ENCODE measurements at regions not wholly inside any gene's neighbourhood (a gene's known extent, or its start where the extent isn't known, plus 50 kb on each side); places are given as distances from the start of the nearest gene placed in this dataset.

GRCh38 chr1:22319608-22320007 is 132.0 kb upstream of the ZBTB40 start:
- Histone ChIP-seq H3K36me3 (ENCODE audit: insufficient read depth, low read length) (no peaks in the 10 kb centered on the region), H3K4me1 (ENCODE audit: insufficient read depth, low read length) (no peaks in the 10 kb centered on the region), H3K79me2 (ENCODE audit: insufficient read depth, low read length) (no peaks in the 10 kb centered on the region), H3K4me2 (ENCODE audit: insufficient read depth, low read length) (no peak overlapping the region), H4K20me1 (ENCODE audit: insufficient read depth, low read length) (no peaks in the 10 kb centered on the region; the same call in 1 of the 2 replicates), H3K4me3 (ENCODE audit: low read depth in 1 of 2, low read length in 2 of 2) (no peak overlapping the region), H2AFZ (ENCODE audit: low read depth, low read length) (no peak overlapping the region), H3K9me3 (ENCODE audit: insufficient read depth, low read length, severe bottlenecking) (no peaks in the 10 kb centered on the region), H3K9ac (ENCODE audit: low read depth, low read length) (no peak overlapping the region), H3K27ac (ENCODE audit: low read length) (no peak overlapping the region), H3K27me3 (ENCODE audit: insufficient read depth, low read length, poor library complexity) (peaks cover 5% of the 10 kb centered on the region)
- TF ChIP-seq EZH2 (IDR thresholded peaks at IDR 0.05; ENCODE audit: borderline replicate concordance, low read depth, low read length, severe bottlenecking) (no peak), CTCF (IDR thresholded peaks at IDR 0.05; ENCODE audit: borderline replicate concordance, extremely low read depth, low read length, poor library complexity, severe bottlenecking) (no peak)
- DNase-seq (no peak), ATAC-seq (ENCODE audit: insufficient read depth, low read depth) (no peak)

GRCh38 chr1:22320587-22321344 is 130.9 kb upstream of the ZBTB40 start:
- DNase-seq (no peak), ATAC-seq (ENCODE audit: insufficient read depth, low read depth) (no peak)
- no peak overlapping the region for H2AFZ ChIP-seq (ENCODE audit: low read depth, low read length)
- H3K4me3 ChIP-seq (ENCODE audit: low read depth in 1 of 2, low read length in 2 of 2): no peak overlapping the region
- no peaks in the 10 kb centered on the region for H3K79me2 ChIP-seq (ENCODE audit: insufficient read depth, low read length)
- H3K36me3 ChIP-seq (ENCODE audit: insufficient read depth, low read length): no peaks in the 10 kb centered on the region
- no peak overlapping the region for H3K4me2 ChIP-seq (ENCODE audit: insufficient read depth, low read length)
- H3K4me1 ChIP-seq (ENCODE audit: insufficient read depth, low read length): no peaks in the 10 kb centered on the region
- no peak overlapping the region for H3K9ac ChIP-seq (ENCODE audit: low read depth, low read length)
- H3K27ac ChIP-seq (ENCODE audit: low read length): no peak overlapping the region
- TF ChIP-seq EZH2 (IDR thresholded peaks at IDR 0.05; ENCODE audit: borderline replicate concordance, low read depth, low read length, severe bottlenecking): no peak
- TF ChIP-seq CTCF (IDR thresholded peaks at IDR 0.05; ENCODE audit: borderline replicate concordance, extremely low read depth, low read length, poor library complexity, severe bottlenecking): no peak
- H3K9me3 ChIP-seq (ENCODE audit: insufficient read depth, low read length, severe bottlenecking): no peaks in the 10 kb centered on the region
- peaks cover 5% of the 10 kb centered on the region for H3K27me3 ChIP-seq (ENCODE audit: insufficient read depth, low read length, poor library complexity)
- H4K20me1 ChIP-seq (ENCODE audit: insufficient read depth, low read length): no peaks in the 10 kb centered on the region; the same call in 1 of the 2 replicates

- no peak for ATAC-seq (ENCODE audit: insufficient read depth, low read depth)
- TF ChIP-seq EZH2 (IDR thresholded peaks at IDR 0.05; ENCODE audit: borderline replicate concordance, low read depth, low read length, severe bottlenecking) (no peak), CTCF (IDR thresholded peaks at IDR 0.05; ENCODE audit: borderline replicate concordance, extremely low read depth, low read length, poor library complexity, severe bottlenecking) (no peak)
- no peaks in the 10 kb centered on the region for H3K4me1 ChIP-seq (ENCODE audit: insufficient read depth, low read length)
- no peaks in the 10 kb centered on the region for H3K79me2 ChIP-seq (ENCODE audit: insufficient read depth, low read length)
- no peak overlapping the region for H3K4me3 ChIP-seq (ENCODE audit: low read depth in 1 of 2, low read length in 2 of 2)
- no peaks in the 10 kb centered on the region for H3K36me3 ChIP-seq (ENCODE audit: insufficient read depth, low read length)
- no peaks in the 10 kb centered on the region for H3K9me3 ChIP-seq (ENCODE audit: insufficient read depth, low read length, severe bottlenecking)
- no peak overlapping the region for H3K27ac ChIP-seq (ENCODE audit: low read length)
- no peak for DNase-seq
- no peaks in the 10 kb centered on the region; the same call in 1 of the 2 replicates for H4K20me1 ChIP-seq (ENCODE audit: insufficient read depth, low read length)
- no peak overlapping the region for H2AFZ ChIP-seq (ENCODE audit: low read depth, low read length)
- H3K4me2 ChIP-seq (ENCODE audit: insufficient read depth, low read length): no peak overlapping the region
- H3K9ac ChIP-seq (ENCODE audit: low read depth, low read length): no peak overlapping the region
- peaks cover 5% of the 10 kb centered on the region for H3K27me3 ChIP-seq (ENCODE audit: insufficient read depth, low read length, poor library complexity)
Observed at GRCh38 chr1:22321917-22322316, 129.7 kb upstream of the ZBTB40 start.
